Keratinocyte (primary cell): ENCODE measurements at regions not wholly inside any gene's neighbourhood (a gene's known extent, or its start where the extent isn't known, plus 50 kb on each side); places are given as distances from the start of the nearest gene placed in this dataset.

Source experiments
- DNase-seq: peaks from one replicate; pipeline ENCODE4 v3.0.0-alpha.2; 2011; ENCODE audit warnings: low read depth, missing footprints, low spot score
- FAIRE-seq: peaks from 2 replicates; lab custom pipeline; 2011; peaks lifted over from hg19 to GRCh38; lab: Jason Lieb, UNC
- H2AFZ ChIP-seq: 2 replicates; pipeline ENCODE4 v1.6.0; 2012; ENCODE audit warnings: low read length, control low read depth, inconsistent platforms; ENCODE audit not compliant: control insufficient read depth
- H3K27ac ChIP-seq: 2 replicates; pipeline ENCODE4 v1.5.1; 2011; ENCODE audit warnings: low read length; ENCODE audit not compliant: control insufficient read depth, insufficient read depth
- H3K27me3 ChIP-seq: 3 replicates; pipeline ENCODE4 v1.6.0; 2011; ENCODE audit warnings: low read length; ENCODE audit not compliant: control insufficient read depth, insufficient read depth; ENCODE audit errors: extremely low read depth
- H3K36me3 ChIP-seq, 2 experiments: 2 replicates in 1 of 2; 3 replicates in 1 of 2; pipeline ENCODE4 v1.5.1; 2011; ENCODE audit warnings: low read length in 2 of 2, mild to moderate bottlenecking in 1 of 2; ENCODE audit not compliant: control insufficient read depth in 2 of 2, insufficient read depth in 2 of 2; ENCODE audit errors: extremely low read depth in 1 of 2
- H3K4me1 ChIP-seq: 3 replicates; pipeline ENCODE4 v1.5.1; 2011; ENCODE audit warnings: low read length; ENCODE audit not compliant: control insufficient read depth, insufficient read depth; ENCODE audit errors: extremely low read depth
- H3K4me2 ChIP-seq: 3 replicates; pipeline ENCODE4 v1.6.0; 2011; ENCODE audit warnings: low read depth, low read length; ENCODE audit not compliant: control insufficient read depth, insufficient read depth; ENCODE audit errors: extremely low read depth
- H3K4me3 ChIP-seq, 3 experiments: fragments of 200-600 bp in 1 of 3; sonication (generic) in 1 of 3; 2 replicates in 2 of 3; 3 replicates in 1 of 3; pipeline ENCODE4 v1.5.1; 2011 to 2016; ENCODE audit warnings: low read length in 3 of 3, mild to moderate bottlenecking in 3 of 3, control low read depth in 2 of 3, inconsistent platforms in 1 of 3, low read depth in 1 of 3, mixed read lengths in 1 of 3, mixed run types in 1 of 3, moderate library complexity in 1 of 3; ENCODE audit not compliant: control insufficient read depth in 2 of 3, insufficient read depth in 2 of 3; ENCODE audit errors: extremely low read depth in 1 of 3
- H3K79me2 ChIP-seq: 2 replicates; pipeline ENCODE4 v1.6.0; 2012; ENCODE audit warnings: low read length; ENCODE audit not compliant: control insufficient read depth, insufficient read depth
- H3K9ac ChIP-seq: 3 replicates; pipeline ENCODE4 v1.6.0; 2011; ENCODE audit warnings: low read length; ENCODE audit not compliant: control insufficient read depth, insufficient read depth; ENCODE audit errors: extremely low read depth
- H3K9me1 ChIP-seq: 3 replicates; pipeline ENCODE4 v1.6.0; 2011; ENCODE audit warnings: low read length; ENCODE audit not compliant: control insufficient read depth, insufficient read depth; ENCODE audit errors: extremely low read depth
- H3K9me3 ChIP-seq: 2 replicates; pipeline ENCODE4 v1.5.1; 2012; ENCODE audit warnings: low read depth, low read length; ENCODE audit not compliant: control insufficient read depth
- H4K20me1 ChIP-seq: 3 replicates; pipeline ENCODE4 v1.6.0; 2011; ENCODE audit warnings: low read length; ENCODE audit not compliant: control insufficient read depth, insufficient read depth; ENCODE audit errors: extremely low read depth
- EZH2 ChIP-seq: IDR thresholded peaks from one replicate; pipeline ENCODE4 v1.6.1; 2012; ENCODE audit warnings: inconsistent platforms, mild to moderate bottlenecking, low read length, moderate library complexity
- dilution Hi-C: fragments of 300-500 bp; cut with MboI; formaldehyde crosslinking; loops from one replicate; pipeline ENCODE4 v1.7.0; 2020; ENCODE audit warnings: low sequenced_read_pairs; ENCODE audit not compliant: extremely low pct_ligation_motif_present
- TF ChIP-seq, protein P1 (sequence below), 3 experiments: IDR thresholded peaks in 1 of 3; conservative IDR thresholded peaks in 1 of 3; optimal IDR thresholded peaks in 1 of 3; 2 replicates in 2 of 3; 3 replicates in 1 of 3; pipeline versions ENCODE3 to v1.5.1; 2011; ENCODE audit warnings: low read length in 3 of 3, mild to moderate bottlenecking in 3 of 3, moderate library complexity in 2 of 3, control low read depth in 1 of 3, inconsistent platforms in 1 of 3; ENCODE audit not compliant: insufficient read depth in 2 of 3; ENCODE audit errors: extremely low read depth in 1 of 3

DNA sequence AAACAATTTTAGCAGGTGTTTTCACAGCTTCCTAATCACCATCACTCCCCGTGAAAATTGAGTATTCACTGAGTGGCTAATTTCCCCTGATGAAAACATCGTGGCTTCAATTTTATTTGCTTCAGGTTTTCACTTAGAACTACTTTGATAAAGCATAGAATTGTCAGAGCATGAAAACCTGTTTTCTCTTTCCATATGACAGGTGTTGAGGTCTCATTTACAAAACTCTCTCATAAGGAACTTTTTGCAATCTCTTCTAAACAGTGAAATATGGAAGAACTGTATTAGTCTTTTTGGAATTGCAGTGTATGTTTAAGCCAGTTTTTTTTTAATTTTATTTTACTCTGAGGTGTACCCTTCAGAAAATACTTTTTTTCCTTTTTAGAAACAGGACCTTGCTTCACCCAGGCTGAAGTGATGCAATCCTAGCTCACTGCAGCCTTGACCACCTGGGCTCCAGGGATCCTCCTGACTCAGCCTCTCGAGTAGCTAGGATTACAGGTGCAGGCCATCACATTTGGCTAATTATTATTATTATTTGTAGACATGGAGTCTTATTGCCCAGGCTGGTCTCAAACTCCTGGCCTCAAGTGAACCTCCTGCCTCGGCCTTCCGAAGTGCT, 111.2 kb upstream of the RAPGEF2 start:
- Histone ChIP-seq H3K4me3 (no peak overlapping the region), H3K79me2 (no peaks in the 10 kb centered on the region), H3K9me1 (no peaks in the 10 kb centered on the region), H3K4me2 (no peak overlapping the region), H2AFZ (no peak overlapping the region), H3K27me3 (no peaks in the 10 kb centered on the region), H3K4me1 (peaks cover 5% of the 10 kb centered on the region), H3K9ac (no peak overlapping the region), H3K27ac (no peak overlapping the region), H3K9me3 (no peaks in the 10 kb centered on the region), H3K36me3 (no peaks in the 10 kb centered on the region), H4K20me1 (no peaks in the 10 kb centered on the region)
- dilution Hi-C loops: no loop called here
- DNase-seq (no peak), FAIRE-seq (no peak)
- TF ChIP-seq, protein P1, sequence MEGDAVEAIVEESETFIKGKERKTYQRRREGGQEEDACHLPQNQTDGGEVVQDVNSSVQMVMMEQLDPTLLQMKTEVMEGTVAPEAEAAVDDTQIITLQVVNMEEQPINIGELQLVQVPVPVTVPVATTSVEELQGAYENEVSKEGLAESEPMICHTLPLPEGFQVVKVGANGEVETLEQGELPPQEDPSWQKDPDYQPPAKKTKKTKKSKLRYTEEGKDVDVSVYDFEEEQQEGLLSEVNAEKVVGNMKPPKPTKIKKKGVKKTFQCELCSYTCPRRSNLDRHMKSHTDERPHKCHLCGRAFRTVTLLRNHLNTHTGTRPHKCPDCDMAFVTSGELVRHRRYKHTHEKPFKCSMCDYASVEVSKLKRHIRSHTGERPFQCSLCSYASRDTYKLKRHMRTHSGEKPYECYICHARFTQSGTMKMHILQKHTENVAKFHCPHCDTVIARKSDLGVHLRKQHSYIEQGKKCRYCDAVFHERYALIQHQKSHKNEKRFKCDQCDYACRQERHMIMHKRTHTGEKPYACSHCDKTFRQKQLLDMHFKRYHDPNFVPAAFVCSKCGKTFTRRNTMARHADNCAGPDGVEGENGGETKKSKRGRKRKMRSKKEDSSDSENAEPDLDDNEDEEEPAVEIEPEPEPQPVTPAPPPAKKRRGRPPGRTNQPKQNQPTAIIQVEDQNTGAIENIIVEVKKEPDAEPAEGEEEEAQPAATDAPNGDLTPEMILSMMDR (optimal IDR thresholded peaks at IDR 0.05 in 1 of 3, IDR thresholded peaks at IDR 0.05 in 1 of 3, conservative IDR thresholded peaks at IDR 0.05 in 1 of 3; ENCODE audit: extremely low read depth in 1 of 3, insufficient read depth in 2 of 3, low read length in 3 of 3): no peak
- no peak for TF ChIP-seq EZH2

DNA sequence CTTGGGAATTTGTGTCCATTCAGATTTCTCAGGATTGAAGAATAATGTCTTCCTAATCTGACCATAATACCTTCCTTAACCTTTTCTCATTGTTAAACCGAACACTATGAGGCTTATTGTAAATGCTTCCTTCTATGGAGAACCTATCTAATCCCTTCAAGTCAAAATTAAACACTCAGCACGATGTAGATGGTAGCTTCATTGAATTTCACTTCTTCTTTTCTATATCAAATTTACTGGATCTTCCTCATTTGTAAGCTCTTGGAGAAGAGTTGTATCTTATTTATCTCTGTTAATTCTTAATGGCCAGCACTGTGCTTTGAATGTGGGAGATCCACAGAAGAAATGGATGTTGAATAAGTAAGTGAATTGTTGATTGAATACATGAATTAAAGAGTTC, 109.0 kb upstream of the RAPGEF2 start:
- no peak for DNase-seq
- H3K4me2 ChIP-seq: no peak overlapping the region
- no peaks in the 10 kb centered on the region for H3K9me1 ChIP-seq
- no peaks in the 10 kb centered on the region for H3K27me3 ChIP-seq
- H3K36me3 ChIP-seq: no peaks in the 10 kb centered on the region
- no peak for TF ChIP-seq EZH2
- TF ChIP-seq, protein P1 (optimal IDR thresholded peaks at IDR 0.05 in 1 of 3, IDR thresholded peaks at IDR 0.05 in 1 of 3, conservative IDR thresholded peaks at IDR 0.05 in 1 of 3; ENCODE audit: extremely low read depth in 1 of 3, insufficient read depth in 2 of 3, low read length in 3 of 3): no peak
- no peaks in the 10 kb centered on the region for H3K79me2 ChIP-seq
- no peak overlapping the region for H3K27ac ChIP-seq
- dilution Hi-C loops: no loop called here
- H3K4me1 ChIP-seq: peaks cover 15% of the 10 kb centered on the region
- H4K20me1 ChIP-seq: no peaks in the 10 kb centered on the region
- no peak for FAIRE-seq
- H3K9ac ChIP-seq: no peak overlapping the region
- no peak overlapping the region for H2AFZ ChIP-seq
- no peak overlapping the region for H3K4me3 ChIP-seq
- H3K9me3 ChIP-seq: no peaks in the 10 kb centered on the region
